Esophagus mucosa (tissue), 1 donor: ENCODE measurements at regions not wholly inside any gene's neighbourhood (a gene's known extent, or its start where the extent isn't known, plus 50 kb on each side); places are given as distances from the start of the nearest gene placed in this dataset.

ENCODE experiments used
- ATAC-seq: fragments of 200-7000 bp; cut with Tn5 transposase; one replicate; pipeline ENCODE4 v1.9.1; 2020
- donor health status: DM: yes; HTN: yes; CAD: no.

GRCh38 chr3:148232389-148232788, 465.3 kb upstream of the AGTR1 start:
- no peak for ATAC-seq

GRCh38 chr3:148233403-148233802, 464.3 kb upstream of the AGTR1 start:
- no peak for ATAC-seq

GRCh38 chr3:148234536-148234935, 463.2 kb upstream of the AGTR1 start:
- ATAC-seq, result no peak

- ATAC-seq, result no peak
Observed at GRCh38 chr3:148235566-148235965, 462.1 kb upstream of the AGTR1 start.

- ATAC-seq, result no peak
Observed at GRCh38 chr3:148238421-148238821, 459.3 kb upstream of the AGTR1 start.

GRCh38 chr3:148240351-148240750, 457.4 kb upstream of the AGTR1 start:
- no peak for ATAC-seq

- ATAC-seq, result no peak
Observed at GRCh38 chr3:148243609-148244008, 454.1 kb upstream of the AGTR1 start.

GRCh38 chr3:148246291-148246923, 451.3 kb upstream of the AGTR1 start:
- ATAC-seq, result no peak

- ATAC-seq, result no peak
Observed at GRCh38 chr3:148253713-148254112, 444.0 kb upstream of the AGTR1 start.

GRCh38 chr3:148254402-148254801, 443.3 kb upstream of the AGTR1 start:
- no peak for ATAC-seq

- ATAC-seq, result no peak
Observed at GRCh38 chr3:148255981-148256969, 441.4 kb upstream of the AGTR1 start.

GRCh38 chr3:148262980-148263379, 434.7 kb upstream of the AGTR1 start:
- ATAC-seq, result no peak

GRCh38 chr3:148265841-148266240, 431.9 kb upstream of the AGTR1 start:
- no peak for ATAC-seq

- no peak for ATAC-seq
Observed at GRCh38 chr3:148266341-148266740, 431.4 kb upstream of the AGTR1 start.

GRCh38 chr3:148269816-148270215, 427.9 kb upstream of the AGTR1 start:
- no peak for ATAC-seq

- ATAC-seq, result no peak
Observed at GRCh38 chr3:148280623-148281242, 417.0 kb upstream of the AGTR1 start.

GRCh38 chr3:148289159-148289558, 408.5 kb upstream of the AGTR1 start:
- ATAC-seq, result no peak

- no peak for ATAC-seq
Observed at GRCh38 chr3:148297013-148297412, 400.7 kb upstream of the AGTR1 start.

- no peak for ATAC-seq
Observed at GRCh38 chr3:148307443-148307843, 390.3 kb upstream of the AGTR1 start.

- no peak for ATAC-seq
Observed at GRCh38 chr3:148309390-148310035, 388.2 kb upstream of the AGTR1 start.

GRCh38 chr3:148315756-148316155, 381.9 kb upstream of the AGTR1 start:
- no peak for ATAC-seq

GRCh38 chr3:148318240-148318639, 379.5 kb upstream of the AGTR1 start:
- no peak for ATAC-seq
